ENCODE measurements at regions not wholly inside any gene's neighbourhood (a gene's known extent, or its start where the extent isn't known, plus 50 kb on each side); places are given as distances from the start of the nearest gene placed in this dataset.
"Not testable (repeated sequence)": the region's sequence is repeated elsewhere in the genome, so short reads cannot be mapped to it uniquely, and the experiment has no call there.

DNA sequence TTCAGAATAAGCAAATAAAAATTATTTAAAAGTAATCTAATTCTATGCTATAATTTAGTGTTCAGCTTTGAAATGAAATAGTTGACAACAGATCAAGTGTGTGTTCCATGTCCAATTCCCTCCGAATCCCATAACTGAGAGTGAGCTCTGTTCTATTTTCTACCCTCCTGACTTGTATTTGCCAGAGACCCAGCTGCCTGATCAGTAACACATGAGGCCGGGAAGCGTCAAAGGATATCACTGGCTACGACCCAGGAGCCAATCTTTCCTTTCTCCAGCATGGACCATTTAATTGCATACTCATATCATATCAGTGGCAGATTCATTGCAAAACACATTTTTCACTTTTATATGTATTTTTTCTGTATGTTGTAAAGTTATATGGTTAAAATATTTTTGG, 108.8 kb upstream of the TSPAN8 start:
- FAIRE-seq (no peak), DNase-seq (ENCODE audit: insufficient read length) (no peak)
- TF ChIP-seq TAF1 (IDR thresholded peaks at IDR 0.05; ENCODE audit: borderline replicate concordance, low read depth, low read length) (no peak), POLR2AphosphoS5 (IDR thresholded peaks at IDR 0.05; ENCODE audit: low read depth, low read length) (no peak), POLR2A (IDR thresholded peaks at IDR 0.05; ENCODE audit: low read depth, low read length) (no peak)

DNA sequence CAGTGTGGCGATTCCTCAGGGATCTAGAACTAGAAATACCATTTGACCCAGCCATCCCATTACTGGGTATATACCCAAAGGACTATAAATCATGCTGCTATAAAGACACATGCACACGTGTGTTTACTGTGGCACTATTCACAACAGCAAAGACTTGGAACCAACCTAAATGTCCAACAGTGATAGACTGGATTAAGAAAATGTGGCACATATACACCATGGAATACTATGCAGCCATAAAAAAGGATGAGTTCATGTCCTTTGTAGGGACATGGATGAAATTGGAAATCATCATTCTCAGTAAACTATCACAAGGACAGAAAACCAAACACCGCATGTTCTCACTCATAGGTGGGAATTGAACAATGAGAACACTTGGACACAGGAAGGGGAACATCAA, 107.9 kb upstream of the TSPAN8 start:
- not testable (repeated sequence) for FAIRE-seq; DNase-seq (ENCODE audit: insufficient read length)

DNA sequence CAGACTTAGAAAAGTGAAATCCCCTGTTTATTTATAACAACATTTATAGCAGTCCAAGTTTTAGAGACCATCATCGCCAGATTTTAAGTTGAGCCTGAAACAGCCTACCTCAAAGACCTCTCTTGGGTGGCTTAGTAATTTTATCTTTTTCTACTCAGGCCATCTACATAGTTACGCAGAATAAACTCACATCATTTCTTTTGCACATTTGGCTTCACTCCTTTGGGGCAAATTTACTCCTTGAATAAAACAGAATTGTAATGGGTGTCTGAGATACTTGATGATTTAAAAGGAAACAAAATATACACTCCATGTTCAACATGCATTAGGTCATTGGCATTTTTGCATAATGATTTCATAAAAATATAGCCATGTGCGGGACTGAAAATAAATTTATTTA, 104.7 kb upstream of the TSPAN8 start:
- DNase-seq (ENCODE audit: insufficient read length) (no peak), FAIRE-seq (no peak)
- TF ChIP-seq TAF1 (IDR thresholded peaks at IDR 0.05; ENCODE audit: borderline replicate concordance, low read depth, low read length) (no peak), POLR2AphosphoS5 (IDR thresholded peaks at IDR 0.05; ENCODE audit: low read depth, low read length) (no peak), POLR2A (IDR thresholded peaks at IDR 0.05; ENCODE audit: low read depth, low read length) (no peak)

DNA sequence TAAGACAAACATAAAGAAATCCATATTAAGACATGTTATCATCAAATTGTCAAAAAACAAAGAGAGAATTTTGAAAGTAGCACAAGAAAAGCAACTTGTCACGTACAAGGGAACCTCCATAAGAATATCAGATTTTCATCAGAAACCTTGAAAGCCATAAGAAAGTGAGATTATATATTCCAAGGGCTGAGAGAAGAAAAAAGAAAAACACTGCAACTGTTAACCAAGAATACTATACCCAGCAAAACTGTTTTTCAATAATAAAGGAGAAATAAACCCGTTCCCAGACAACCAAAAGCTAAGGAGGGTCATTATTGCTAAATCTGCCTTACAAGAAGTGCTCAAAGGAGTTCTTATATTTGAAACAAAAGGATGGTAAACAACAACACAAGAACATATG, 94.7 kb upstream of the TSPAN8 start:
- TF ChIP-seq POLR2A (IDR thresholded peaks at IDR 0.05; ENCODE audit: low read depth, low read length) (no peak), TAF1 (IDR thresholded peaks at IDR 0.05; ENCODE audit: borderline replicate concordance, low read depth, low read length) (no peak), POLR2AphosphoS5 (IDR thresholded peaks at IDR 0.05; ENCODE audit: low read depth, low read length) (no peak)
- FAIRE-seq (no peak), DNase-seq (ENCODE audit: insufficient read length) (no peak)

DNA sequence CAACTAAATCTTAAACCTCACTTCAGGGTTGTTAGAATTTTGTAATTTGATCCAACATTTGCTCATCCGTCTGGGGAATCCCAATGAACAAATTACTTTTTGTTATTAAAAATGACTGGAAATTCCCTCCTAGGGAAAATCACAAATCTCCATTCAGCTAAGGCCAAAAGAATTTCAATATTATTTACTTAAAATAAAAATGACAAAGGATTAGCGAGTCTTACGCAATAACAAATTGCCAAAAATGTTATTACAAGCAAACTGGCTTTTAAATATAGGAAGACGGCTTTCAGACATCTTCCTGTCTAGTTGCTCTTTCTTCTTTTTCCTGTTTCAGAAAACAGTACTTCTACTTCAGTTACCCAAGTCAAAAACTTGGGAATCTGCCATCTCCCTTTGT, 92.4 kb upstream of the TSPAN8 start:
- FAIRE-seq (no peak), DNase-seq (ENCODE audit: insufficient read length) (no peak)
- TF ChIP-seq TAF1 (IDR thresholded peaks at IDR 0.05; ENCODE audit: borderline replicate concordance, low read depth, low read length) (no peak), POLR2AphosphoS5 (IDR thresholded peaks at IDR 0.05; ENCODE audit: low read depth, low read length) (no peak)

DNA sequence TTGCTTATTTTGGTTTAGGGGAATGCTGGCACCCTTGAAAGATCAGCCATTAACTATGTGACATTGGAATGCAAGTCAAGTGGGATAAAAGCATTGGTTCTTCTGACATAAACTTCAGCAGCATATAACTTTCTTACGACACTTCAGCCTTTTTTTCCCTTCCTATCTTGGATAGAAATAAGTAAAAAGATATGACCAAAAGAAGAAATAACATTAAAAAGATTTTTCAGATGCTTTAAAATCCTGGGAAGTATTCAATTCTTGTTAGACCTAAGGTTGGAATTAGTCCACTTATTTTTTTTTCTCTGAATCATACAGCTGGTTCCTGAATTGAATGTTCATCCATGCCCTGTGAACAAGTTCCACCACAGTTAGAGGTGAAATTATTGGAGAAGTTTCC, 85.6 kb upstream of the TSPAN8 start:
- FAIRE-seq, result no peak
- no peak for TF ChIP-seq TAF1 (IDR thresholded peaks at IDR 0.05; ENCODE audit: borderline replicate concordance, low read depth, low read length)
- TF ChIP-seq POLR2A (IDR thresholded peaks at IDR 0.05; ENCODE audit: low read depth, low read length), result no peak
- TF ChIP-seq POLR2AphosphoS5 (IDR thresholded peaks at IDR 0.05; ENCODE audit: low read depth, low read length), result no peak
- no peak for DNase-seq (ENCODE audit: insufficient read length)

DNA sequence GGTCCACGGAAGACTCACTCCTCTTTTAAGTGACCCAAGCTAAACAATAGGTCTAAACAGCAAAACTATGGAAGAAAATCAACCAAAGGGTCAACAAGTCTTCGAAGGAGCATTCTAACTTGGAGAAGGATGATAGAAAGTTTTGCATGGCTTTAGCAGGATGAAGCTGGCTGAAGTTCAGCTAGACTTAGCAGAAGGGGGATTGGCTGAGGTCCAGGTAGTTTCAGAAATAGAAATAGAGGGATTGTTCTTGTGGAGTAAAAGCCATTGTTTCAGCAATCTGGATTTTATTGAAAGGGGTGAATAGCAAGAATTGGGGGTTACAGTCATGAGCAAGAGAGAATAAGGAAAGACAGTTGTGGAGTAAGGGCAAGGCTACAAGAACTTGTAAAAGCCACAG, 84.7 kb upstream of the TSPAN8 start:
- TF ChIP-seq POLR2A (IDR thresholded peaks at IDR 0.05; ENCODE audit: low read depth, low read length), result no peak
- TF ChIP-seq TAF1 (IDR thresholded peaks at IDR 0.05; ENCODE audit: borderline replicate concordance, low read depth, low read length), result no peak
- no peak for TF ChIP-seq POLR2AphosphoS5 (IDR thresholded peaks at IDR 0.05; ENCODE audit: low read depth, low read length)
- FAIRE-seq (no peak), DNase-seq (ENCODE audit: insufficient read length) (no peak)

DNA sequence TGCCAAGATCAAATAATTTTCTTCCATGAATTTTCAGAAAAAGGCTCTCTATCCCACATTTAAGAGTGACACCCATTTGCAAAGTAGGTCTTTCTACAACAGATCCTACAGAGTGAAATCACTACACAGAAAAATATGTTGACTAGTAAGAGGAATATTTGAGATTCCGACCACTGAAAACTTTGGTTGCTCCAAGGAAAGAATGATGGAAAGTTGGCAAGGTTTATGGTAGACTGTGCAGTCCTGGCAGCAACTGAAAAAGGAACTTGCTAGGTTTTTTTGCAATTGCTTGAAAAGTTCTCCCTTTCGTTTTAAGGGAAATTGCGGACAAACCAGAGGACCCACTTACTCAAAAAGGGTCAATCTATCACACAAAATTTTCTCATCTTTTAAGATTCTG, 83.1 kb upstream of the TSPAN8 start:
- no peak for FAIRE-seq
- TF ChIP-seq POLR2A (IDR thresholded peaks at IDR 0.05; ENCODE audit: low read depth, low read length), result no peak
- TF ChIP-seq POLR2AphosphoS5 (IDR thresholded peaks at IDR 0.05; ENCODE audit: low read depth, low read length), result no peak
- no peak for TF ChIP-seq TAF1 (IDR thresholded peaks at IDR 0.05; ENCODE audit: borderline replicate concordance, low read depth, low read length)
- DNase-seq (ENCODE audit: insufficient read length), result no peak

DNA sequence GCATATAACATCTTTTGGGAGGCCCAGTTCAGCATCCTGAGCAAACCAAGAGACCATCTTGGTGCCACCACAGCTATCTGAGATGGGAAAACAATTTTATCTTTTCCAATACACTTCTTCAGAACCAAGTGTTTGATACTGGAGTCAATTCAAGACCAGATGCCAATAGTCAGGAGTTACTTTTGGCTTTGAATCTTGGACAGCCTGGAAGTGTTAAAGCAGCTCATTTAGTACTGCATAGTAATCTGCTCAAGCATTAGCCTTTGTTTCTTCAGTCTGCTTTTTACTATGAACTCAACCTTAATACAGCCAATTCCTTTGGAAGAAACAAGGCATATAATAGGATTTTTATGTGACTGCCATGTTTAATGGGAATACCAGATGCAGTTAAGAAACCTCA, 81.9 kb upstream of the TSPAN8 start:
- no peak for DNase-seq (ENCODE audit: insufficient read length)
- TF ChIP-seq POLR2A (IDR thresholded peaks at IDR 0.05; ENCODE audit: low read depth, low read length), result no peak
- no peak for TF ChIP-seq TAF1 (IDR thresholded peaks at IDR 0.05; ENCODE audit: borderline replicate concordance, low read depth, low read length)
- no peak for TF ChIP-seq POLR2AphosphoS5 (IDR thresholded peaks at IDR 0.05; ENCODE audit: low read depth, low read length)
- no peak for FAIRE-seq

DNA sequence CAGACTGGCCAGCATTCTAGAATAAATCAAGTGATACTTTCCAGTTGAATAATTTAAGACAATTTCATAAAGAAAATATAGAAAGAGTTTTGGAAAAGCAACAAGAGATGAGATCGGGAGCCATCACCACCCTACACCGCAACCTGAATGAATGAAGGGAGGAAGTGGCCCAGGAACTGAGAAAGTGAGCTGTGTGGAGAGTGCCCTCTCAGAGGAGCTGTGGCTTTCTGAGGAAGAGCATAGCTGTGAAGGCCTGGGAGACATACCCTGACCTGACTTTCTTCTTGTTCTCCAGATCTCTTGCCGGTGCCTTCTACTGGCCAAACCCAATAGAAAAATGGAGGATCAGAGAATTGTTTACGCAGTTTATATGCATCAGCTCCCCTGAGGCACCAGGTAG, 79.3 kb upstream of the TSPAN8 start:
- no peak for FAIRE-seq
- no peak for DNase-seq (ENCODE audit: insufficient read length)
- no peak for TF ChIP-seq POLR2A (IDR thresholded peaks at IDR 0.05; ENCODE audit: low read depth, low read length)
- no peak for TF ChIP-seq POLR2AphosphoS5 (IDR thresholded peaks at IDR 0.05; ENCODE audit: low read depth, low read length)
- no peak for TF ChIP-seq TAF1 (IDR thresholded peaks at IDR 0.05; ENCODE audit: borderline replicate concordance, low read depth, low read length)

DNA sequence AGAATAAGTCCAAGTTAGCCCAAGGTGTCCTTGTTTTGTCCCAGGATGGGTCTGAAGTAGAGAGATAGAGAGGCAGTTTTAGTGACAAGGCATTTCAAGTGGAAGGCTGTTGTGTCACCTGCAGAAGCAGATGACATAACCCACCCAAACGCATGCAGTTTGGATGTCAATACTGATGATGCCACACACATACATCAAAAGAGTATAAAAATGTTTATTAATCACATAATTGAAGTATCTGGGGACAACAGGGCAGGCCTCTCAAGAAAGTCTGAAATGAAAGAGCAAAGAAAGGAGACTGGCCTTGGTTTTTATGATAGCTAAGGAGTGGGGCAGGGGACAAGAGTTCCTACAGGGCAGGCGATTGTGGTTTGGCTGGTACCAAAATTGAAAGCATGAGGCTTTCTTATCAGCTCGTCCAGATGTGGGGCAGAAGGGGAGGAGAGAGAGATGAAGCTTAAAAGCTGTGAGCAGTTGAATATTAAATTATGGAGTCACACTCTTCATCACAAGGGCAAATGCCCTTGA, 78.4 kb upstream of the TSPAN8 start:
- FAIRE-seq (no peak), DNase-seq (ENCODE audit: insufficient read length) (no peak)
- TF ChIP-seq POLR2A (IDR thresholded peaks at IDR 0.05; ENCODE audit: low read depth, low read length) (no peak), TAF1 (IDR thresholded peaks at IDR 0.05; ENCODE audit: borderline replicate concordance, low read depth, low read length) (no peak), POLR2AphosphoS5 (IDR thresholded peaks at IDR 0.05; ENCODE audit: low read depth, low read length) (no peak)

DNA sequence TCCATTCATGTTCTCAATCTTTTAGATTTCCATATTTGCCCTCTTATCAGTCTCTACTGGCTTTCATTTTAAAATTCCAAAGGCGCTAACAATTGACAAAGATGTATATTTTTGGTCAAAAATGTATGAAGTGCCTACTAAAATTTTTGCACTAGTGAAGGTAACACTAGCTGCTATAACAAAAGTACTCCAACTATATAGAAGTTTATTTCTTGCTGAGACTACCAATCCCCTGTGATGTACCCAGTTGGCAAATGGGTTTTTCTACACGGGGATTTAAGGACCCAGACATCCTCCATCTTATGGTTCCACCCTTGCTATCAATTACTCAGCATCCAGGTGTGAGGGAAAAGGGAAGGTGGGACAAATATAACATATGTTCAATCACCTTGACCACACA, 75.3 kb upstream of the TSPAN8 start:
- TF ChIP-seq POLR2AphosphoS5 (IDR thresholded peaks at IDR 0.05; ENCODE audit: low read depth, low read length), result no peak
- TF ChIP-seq TAF1 (IDR thresholded peaks at IDR 0.05; ENCODE audit: borderline replicate concordance, low read depth, low read length), result no peak
- TF ChIP-seq POLR2A (IDR thresholded peaks at IDR 0.05; ENCODE audit: low read depth, low read length), result no peak
- no peak for FAIRE-seq
- no peak for DNase-seq (ENCODE audit: insufficient read length)

DNA sequence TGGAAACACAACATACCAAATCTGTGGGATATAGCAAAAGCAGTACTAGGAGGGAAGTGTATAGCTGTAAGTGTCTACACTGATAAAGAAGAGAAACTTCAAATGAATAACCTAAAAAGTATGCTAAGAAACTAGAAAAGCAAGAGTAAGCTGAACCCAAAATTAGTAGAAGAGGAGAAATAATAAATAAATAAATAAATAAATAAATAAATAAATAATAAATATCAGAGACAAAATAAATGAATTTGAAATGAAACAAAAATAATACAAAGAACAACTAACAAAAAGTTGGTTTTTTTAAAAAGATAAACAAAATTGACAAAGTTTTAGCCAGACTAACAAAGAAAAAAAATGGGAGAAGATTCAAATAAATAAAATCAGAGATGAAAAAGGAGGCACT, 72.7 kb upstream of the TSPAN8 start:
- DNase-seq (ENCODE audit: insufficient read length) (no peak), FAIRE-seq (no peak)
- no peak for TF ChIP-seq POLR2A (IDR thresholded peaks at IDR 0.05; ENCODE audit: low read depth, low read length)
- no peak for TF ChIP-seq POLR2AphosphoS5 (IDR thresholded peaks at IDR 0.05; ENCODE audit: low read depth, low read length)
- TF ChIP-seq TAF1 (IDR thresholded peaks at IDR 0.05; ENCODE audit: borderline replicate concordance, low read depth, low read length), result no peak

Data from GM12892 (cell line).